K562 (cell line): ENCODE measurements at regions not wholly inside any gene's neighbourhood (a gene's known extent, or its start where the extent isn't known, plus 50 kb on each side); places are given as distances from the start of the nearest gene placed in this dataset.

ENCODE experiments used
- ATAC-seq: fragments of 200-7000 bp; cut with Tn5 transposase; 3 replicates; pipeline ENCODE4 v1.9.1; 2020; ENCODE audit warnings: moderate library complexity
- BruUV-seq: library from RNA; stranded (reverse); fragments of 400-500 nt; replicated peaks from 2 replicates; lab custom pipeline; 2021; lab: Mats Ljungman, UMichigan
- CTCF ChIA-PET: fragments of 300-600 bp; formaldehyde crosslinking; extraction: SDS; loops from one replicate; lab custom pipeline; 2021; ENCODE audit warnings: low intra/inter-chr PET ratio; lab: Yijun Ruan, JAX
- POLR2A ChIA-PET: fragments of 300-600, 350-650 bp; sonication (Branson Sonifier 250); formaldehyde crosslinking; extraction: SDS; loops from one replicate; lab custom pipeline; 2021; ENCODE audit warnings: antibody characterized with exemption, inconsistent platforms; lab: Yijun Ruan, JAX
- DNase-seq, 4 experiments: peaks; one replicate each; pipeline versions ENCODE4 v3.0.0 to v3.0.0-alpha.2; 2011 to 2018; ENCODE audit warnings: low spot score in 3 of 4, mixed read lengths in 3 of 4; ENCODE audit errors: extremely low read depth in 1 of 4
- FAIRE-seq: peaks from 2 replicates; lab custom pipeline; 2011; peaks lifted over from hg19 to GRCh38; lab: Jason Lieb, UNC
- H2AFZ ChIP-seq: 2 replicates; pipeline ENCODE4 v1.6.0; 2011; ENCODE audit warnings: low read depth, low read length, control low read depth, inconsistent platforms
- H3K27ac ChIP-seq: fragments of 200-600 bp; 3 replicates; pipeline ENCODE4 v1.8.0; 2011; ENCODE audit warnings: low read depth, mild to moderate bottlenecking, control low read depth, inconsistent platforms, low read length, moderate library complexity, mixed read lengths; ENCODE audit errors: extremely low read depth
- H3K27me3 ChIP-seq, 2 experiments: fragments of 300-600 bp in 1 of 2; 2 replicates in 1 of 2; 3 replicates in 1 of 2; pipeline versions ENCODE4 v1.6.0 to v1.8.0; 2011; ENCODE audit warnings: inconsistent platforms in 2 of 2, low read length in 2 of 2, mild to moderate bottlenecking in 1 of 2, mixed read lengths in 1 of 2, moderate library complexity in 1 of 2; ENCODE audit not compliant: control insufficient read depth in 2 of 2, insufficient read depth in 2 of 2
- H3K36me3 ChIP-seq: fragments of 300-600 bp; 3 replicates; pipeline ENCODE4 v1.8.0; 2011; ENCODE audit warnings: mild to moderate bottlenecking, low read length, inconsistent platforms; ENCODE audit not compliant: control insufficient read depth, insufficient read depth
- H3K4me1 ChIP-seq, 2 experiments: fragments of 200-600 bp in 1 of 2; replicated peaks in 1 of 2; 2 replicates in 1 of 2; 3 replicates in 1 of 2; pipeline versions ENCODE4 v1.5.1 to v1.8.0; 2011; ENCODE audit warnings: inconsistent platforms in 2 of 2, low read length in 2 of 2, mild to moderate bottlenecking in 1 of 2, mixed read lengths in 1 of 2, moderate library complexity in 1 of 2; ENCODE audit not compliant: control insufficient read depth in 2 of 2, insufficient read depth in 2 of 2
- H3K4me2 ChIP-seq: 2 replicates; pipeline ENCODE4 v1.6.1; 2011; ENCODE audit warnings: low read length, control low read depth, inconsistent platforms, mixed read lengths; ENCODE audit not compliant: insufficient read depth
- H3K4me3 ChIP-seq: fragments of 200-600 bp; sonication (generic), shearing (Covaris generic); 2 replicates; pipeline ENCODE4 v1.5.1; 2016; ENCODE audit warnings: control low read depth, inconsistent platforms
- H3K79me2 ChIP-seq: fragments of 200-600 bp; 3 replicates; pipeline ENCODE4 v1.8.0; 2011; ENCODE audit warnings: low read length, inconsistent platforms; ENCODE audit not compliant: control insufficient read depth, insufficient read depth
- H3K9ac ChIP-seq, 2 experiments: 2 replicates each; pipeline versions ENCODE4 v1.6.0 to v1.6.1; 2011; ENCODE audit warnings: low read depth in 2 of 2, low read length in 2 of 2, control low read depth in 1 of 2, inconsistent platforms in 1 of 2, mild to moderate bottlenecking in 1 of 2, mixed read lengths in 1 of 2; ENCODE audit not compliant: insufficient read depth in 1 of 2
- H3K9me1 ChIP-seq: one replicate; pipeline ENCODE4 v1.6.0; 2011; ENCODE audit warnings: inconsistent platforms, mild to moderate bottlenecking, low read length, moderate library complexity; ENCODE audit not compliant: control insufficient read depth, insufficient read depth
- H3K9me3 ChIP-seq: replicated peaks from 2 replicates; pipeline ENCODE4 v1.5.1; 2011; ENCODE audit warnings: low read depth, low read length, inconsistent platforms; ENCODE audit not compliant: control insufficient read depth, insufficient read depth
- H4K20me1 ChIP-seq: replicated peaks from 2 replicates; pipeline ENCODE4 v1.6.1; 2011; ENCODE audit warnings: low read length, inconsistent platforms, mixed read lengths; ENCODE audit not compliant: control insufficient read depth, insufficient read depth
- CBX8 ChIP-seq: fragments of 200-600 bp; sonication (generic); IDR thresholded peaks from 2 replicates; pipeline ENCODE4 v1.6.1; 2012; ENCODE audit warnings: borderline replicate concordance, mixed run types, low read depth, mild to moderate bottlenecking, moderate library complexity, mixed read lengths, low read length, control low read depth, inconsistent platforms; ENCODE audit not compliant: poor library complexity, severe bottlenecking; ENCODE audit errors: extremely low read depth
- E2F5 ChIP-seq: sonication (generic); formaldehyde crosslinking; IDR thresholded peaks from 2 replicates; pipeline ENCODE4 v1.8.0; 2022; ENCODE audit warnings: mild to moderate bottlenecking, missing genetic modification reagents
- GTF2A2 ChIP-seq: IDR thresholded peaks from 2 replicates; pipeline ENCODE4 v1.6.1; 2016; ENCODE audit warnings: mild to moderate bottlenecking, missing genetic modification characterization, missing compliant biosample characterization
- HMG20A ChIP-seq: fragments of 450-650 bp; formaldehyde crosslinking; conservative IDR thresholded peaks from 2 replicates; pipeline ENCODE4 v1.4.0; 2020; ENCODE audit warnings: mild to moderate bottlenecking, mixed read lengths
- HMG20B ChIP-seq: fragments of 250-450 bp; sonication (Bioruptor Pico); IDR thresholded peaks from 2 replicates; pipeline ENCODE4 v1.5.0; 2021; ENCODE audit warnings: mild to moderate bottlenecking
- NEUROD1 ChIP-seq: fragments of 150-350 bp; IDR thresholded peaks from 2 replicates; pipeline ENCODE4 v1.6.1; 2014; ENCODE audit warnings: borderline replicate concordance, low read length, low read depth; ENCODE audit not compliant: partially characterized antibody
- NUFIP1 ChIP-seq: fragments of 450-650 bp; IDR thresholded peaks from 2 replicates; pipeline ENCODE4 v1.6.1; 2018; ENCODE audit not compliant: partially characterized antibody
- PURB ChIP-seq: sonication (generic); formaldehyde crosslinking; IDR thresholded peaks from 2 replicates; pipeline ENCODE4 v1.9.0; 2021; ENCODE audit warnings: low read depth, mild to moderate bottlenecking, missing genetic modification reagents
- RBM17 ChIP-seq: fragments of 200-400 bp; formaldehyde crosslinking; IDR thresholded peaks from 2 replicates; pipeline ENCODE4 v1.6.1; 2017; ENCODE audit warnings: low read depth, mild to moderate bottlenecking, low read length, borderline replicate concordance
- RFX5 ChIP-seq: IDR thresholded peaks from 2 replicates; pipeline ENCODE4 v1.6.1; 2011; ENCODE audit warnings: low read depth, mild to moderate bottlenecking, improper control_type of control experiment, low read length
- SLC30A9 ChIP-seq: fragments of 250-450 bp; sonication (Bioruptor Pico); IDR thresholded peaks from 2 replicates; pipeline ENCODE4 v1.8.0; 2022; ENCODE audit warnings: mild to moderate bottlenecking, moderate library complexity
- SNAPC5 ChIP-seq: fragments of 250-450 bp; sonication (Bioruptor Pico); IDR thresholded peaks from 2 replicates; pipeline ENCODE4 v1.8.0; 2021; ENCODE audit warnings: moderate library complexity, mild to moderate bottlenecking, inconsistent platforms
- ZBTB1 ChIP-seq: sonication (generic); formaldehyde crosslinking; IDR thresholded peaks from 2 replicates; pipeline ENCODE4 v1.8.1; 2023; ENCODE audit warnings: missing genetic modification reagents, low read depth, mild to moderate bottlenecking, borderline replicate concordance
- ZNF140 ChIP-seq: fragments of 250-450 bp; sonication (Bioruptor Pico); IDR thresholded peaks from 2 replicates; pipeline ENCODE4 v1.8.0; 2021; ENCODE audit warnings: moderate library complexity, mild to moderate bottlenecking, inconsistent platforms
- ZNF324 ChIP-seq: fragments of 250-450 bp; sonication (Bioruptor Pico); IDR thresholded peaks from 2 replicates; pipeline ENCODE4 v1.4.0; 2020; ENCODE audit warnings: mild to moderate bottlenecking
- ZNF398 ChIP-seq: fragments of 250-450 bp; sonication (Bioruptor Pico); IDR thresholded peaks from 2 replicates; pipeline ENCODE4 v1.8.0; 2021; ENCODE audit warnings: moderate library complexity, mild to moderate bottlenecking, inconsistent platforms
- ZNF408 ChIP-seq: fragments of 250-450 bp; sonication (Bioruptor Pico); IDR thresholded peaks from 2 replicates; pipeline ENCODE4 v1.4.0; 2020; ENCODE audit warnings: low read depth, mild to moderate bottlenecking, moderate library complexity
- ZNF41 ChIP-seq: fragments of 250-450 bp; sonication (Bioruptor Pico); conservative IDR thresholded peaks from 2 replicates; pipeline ENCODE4 v1.4.0; 2020; ENCODE audit warnings: mild to moderate bottlenecking
- ZNF766 ChIP-seq: fragments of 200-800 bp; sonication (Bioruptor generic); conservative IDR thresholded peaks from 2 replicates; pipeline ENCODE4 v1.6.1; 2016; ENCODE audit warnings: missing genetic modification characterization, missing compliant biosample characterization
- in situ Hi-C: fragments of 300-500 bp; cut with MboI; formaldehyde crosslinking; loops from 4 replicates; pipeline ENCODE4 v1.15.0; 2018; ENCODE audit warnings: inconsistent platforms, mixed read lengths
- intact Hi-C: fragments of 100-400 bp; cut with micrococcal nuclease; formaldehyde crosslinking; loops from 2 replicates; pipeline ENCODE4 v1.14.2; 2022

GRCh38 chr3:4084271-4084670 lies 218.9 kb upstream of the SETMAR start:
- H3K9me3 ChIP-seq: no peaks in the 10 kb centered on the region
- H3K36me3 ChIP-seq: no peaks in the 10 kb centered on the region
- ATAC-seq (no peak), FAIRE-seq (no peak), DNase-seq (no peak)
- intact Hi-C loops: no loop called here
- in situ Hi-C loops: no loop called here
- TF ChIP-seq RFX5: no peak
- no peak for TF ChIP-seq ZNF324
- TF ChIP-seq CBX8: no peak
- no peak for TF ChIP-seq RBM17
- no peak for TF ChIP-seq NUFIP1
- TF ChIP-seq ZNF408 (CRISPR knock-in tag): no peak
- no peak for TF ChIP-seq PURB (CRISPR knock-in tag)
- TF ChIP-seq ZNF140 (CRISPR knock-in tag): no peak
- no peak for TF ChIP-seq E2F5
- no peak for TF ChIP-seq ZNF41
- TF ChIP-seq ZNF766 (CRISPR knock-in tag): no peak
- TF ChIP-seq ZNF398 (CRISPR knock-in tag): no peak
- TF ChIP-seq HMG20B: no peak
- TF ChIP-seq ZBTB1 (CRISPR knock-in tag): no peak
- TF ChIP-seq GTF2A2 (tag): no peak
- TF ChIP-seq SNAPC5 (CRISPR knock-in tag): no peak
- TF ChIP-seq SLC30A9 (CRISPR knock-in tag): no peak
- TF ChIP-seq HMG20A (CRISPR knock-in tag): no peak
- no peak for TF ChIP-seq NEUROD1
- no peaks in the 10 kb centered on the region for H3K4me1 ChIP-seq
- no peaks in the 10 kb centered on the region for H3K79me2 ChIP-seq
- no peaks in the 10 kb centered on the region for H4K20me1 ChIP-seq
- H3K4me3 ChIP-seq: no peak overlapping the region
- H3K27me3 ChIP-seq: no peaks in the 10 kb centered on the region
- ChIA-PET POLR2A (no interaction called here), CTCF (no interaction called here)
- H3K9me1 ChIP-seq: no peaks in the 10 kb centered on the region
- H3K4me2 ChIP-seq: no peak overlapping the region
- no peak overlapping the region for H2AFZ ChIP-seq
- no peak overlapping the region for H3K9ac ChIP-seq
- no peak overlapping the region for H3K27ac ChIP-seq
- BruUV-seq: no TSS peak
